Adrenal gland (tissue), 5 donors: ENCODE measurements at regions not wholly inside any gene's neighbourhood (a gene's known extent, or its start where the extent isn't known, plus 50 kb on each side); places are given as distances from the start of the nearest gene placed in this dataset.

Experiments
- POLR2A ChIP-seq, 2 donors: fragments of 450-650 bp; IDR thresholded peaks; one replicate each; pipeline ENCODE4 v1.6.1; 2017; ENCODE audit warnings: antibody characterized with exemption in 2 of 2, mild to moderate bottlenecking in 2 of 2, moderate library complexity in 1 of 2
- TF ChIP-seq, protein P1 (sequence below), 6 experiments: fragments of 450-650 bp in 4 of 6; fragments of 200-600 bp in 2 of 6; sonication (generic) in 1 of 6; IDR thresholded peaks; 1 replicate in 5 of 6; 2 replicates in 1 of 6; pipeline versions ENCODE4 v1.5.1 to v1.8.0; 2016 to 2021; ENCODE audit warnings: antibody characterized with exemption in 6 of 6, mild to moderate bottlenecking in 2 of 6, moderate library complexity in 1 of 6
- donor health status: DM: no; HTN: no; CAD: no.

DNA sequence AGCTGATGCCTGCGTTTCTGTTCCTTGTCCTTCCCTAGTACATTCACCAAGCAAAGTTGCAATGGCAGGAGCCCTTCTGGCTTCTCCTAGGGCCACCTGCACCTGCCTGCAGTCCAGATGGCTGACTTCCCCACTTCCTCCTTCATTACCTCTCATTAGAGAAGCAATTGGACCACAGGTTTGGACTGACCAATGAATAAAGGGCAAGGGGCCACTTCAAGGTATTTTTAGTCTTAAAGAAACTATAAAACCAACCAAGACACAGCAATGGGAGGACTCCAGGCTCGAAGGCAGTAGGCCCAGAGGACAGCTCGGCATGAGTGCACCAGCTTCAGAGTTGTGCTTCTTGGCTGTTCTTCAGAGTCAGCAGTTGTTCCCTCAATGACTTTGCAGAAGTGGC lies 60.8 kb upstream of the ROR1 start:
- TF ChIP-seq POLR2A (IDR thresholded peaks at IDR 0.05), result no peak
- TF ChIP-seq, protein P1, sequence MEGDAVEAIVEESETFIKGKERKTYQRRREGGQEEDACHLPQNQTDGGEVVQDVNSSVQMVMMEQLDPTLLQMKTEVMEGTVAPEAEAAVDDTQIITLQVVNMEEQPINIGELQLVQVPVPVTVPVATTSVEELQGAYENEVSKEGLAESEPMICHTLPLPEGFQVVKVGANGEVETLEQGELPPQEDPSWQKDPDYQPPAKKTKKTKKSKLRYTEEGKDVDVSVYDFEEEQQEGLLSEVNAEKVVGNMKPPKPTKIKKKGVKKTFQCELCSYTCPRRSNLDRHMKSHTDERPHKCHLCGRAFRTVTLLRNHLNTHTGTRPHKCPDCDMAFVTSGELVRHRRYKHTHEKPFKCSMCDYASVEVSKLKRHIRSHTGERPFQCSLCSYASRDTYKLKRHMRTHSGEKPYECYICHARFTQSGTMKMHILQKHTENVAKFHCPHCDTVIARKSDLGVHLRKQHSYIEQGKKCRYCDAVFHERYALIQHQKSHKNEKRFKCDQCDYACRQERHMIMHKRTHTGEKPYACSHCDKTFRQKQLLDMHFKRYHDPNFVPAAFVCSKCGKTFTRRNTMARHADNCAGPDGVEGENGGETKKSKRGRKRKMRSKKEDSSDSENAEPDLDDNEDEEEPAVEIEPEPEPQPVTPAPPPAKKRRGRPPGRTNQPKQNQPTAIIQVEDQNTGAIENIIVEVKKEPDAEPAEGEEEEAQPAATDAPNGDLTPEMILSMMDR (IDR thresholded peaks at IDR 0.05), result no peak
